HEK293 (cell line): ENCODE measurements at regions not wholly inside any gene's neighbourhood (a gene's known extent, or its start where the extent isn't known, plus 50 kb on each side); places are given as distances from the start of the nearest gene placed in this dataset.

Experiments
- ATF2 ChIP-seq: fragments of 450-650 bp; formaldehyde crosslinking; IDR thresholded peaks from 2 replicates; pipeline ENCODE4 v1.5.1; 2016; ENCODE audit warnings: missing biosample characterization, missing genetic modification characterization, low read depth
- MEIS1 ChIP-seq: sonication (generic); formaldehyde crosslinking; IDR thresholded peaks from 2 replicates; pipeline ENCODE4 v1.8.1; 2022; ENCODE audit warnings: missing genetic modification reagents, mild to moderate bottlenecking, borderline replicate concordance
- YY1 ChIP-seq: fragments of 450-650 bp; formaldehyde crosslinking; IDR thresholded peaks from 2 replicates; pipeline ENCODE4 v1.5.1; 2018; ENCODE audit warnings: missing biosample characterization, missing genetic modification characterization
- ZNF792 ChIP-seq: fragments of 450-650 bp; formaldehyde crosslinking; IDR thresholded peaks from 2 replicates; pipeline ENCODE4 v1.5.1; 2016; ENCODE audit warnings: missing biosample characterization, missing genetic modification characterization
- TF ChIP-seq, protein P1 (sequence below): fragments of 450-650 bp; formaldehyde crosslinking; IDR thresholded peaks from 2 replicates; pipeline ENCODE4 v1.5.1; 2016; ENCODE audit warnings: missing biosample characterization, missing genetic modification characterization

DNA sequence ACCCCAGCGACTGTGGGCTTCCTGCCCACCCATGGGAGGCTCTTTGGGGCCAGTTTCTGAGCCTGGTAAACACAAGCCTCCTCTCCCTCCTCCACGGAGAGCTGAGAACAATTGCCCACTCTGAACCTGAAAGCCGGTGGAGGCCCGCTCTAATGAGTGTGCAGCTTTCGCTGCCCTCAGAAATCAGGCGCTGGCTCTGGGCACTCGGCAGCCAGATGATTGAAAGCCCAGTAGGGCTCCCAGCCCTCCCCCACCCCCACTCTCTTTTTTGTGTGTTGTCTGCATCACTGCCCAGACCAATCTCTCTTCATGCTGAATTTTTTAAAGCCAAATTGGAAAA is 438.9 kb downstream of the RPS24 start:
- no peak for TF ChIP-seq YY1 (tag by site-specific recombination)
- no peak for TF ChIP-seq ZNF792 (tag by site-specific recombination)
- TF ChIP-seq MEIS1, result no peak
- TF ChIP-seq, protein P1, sequence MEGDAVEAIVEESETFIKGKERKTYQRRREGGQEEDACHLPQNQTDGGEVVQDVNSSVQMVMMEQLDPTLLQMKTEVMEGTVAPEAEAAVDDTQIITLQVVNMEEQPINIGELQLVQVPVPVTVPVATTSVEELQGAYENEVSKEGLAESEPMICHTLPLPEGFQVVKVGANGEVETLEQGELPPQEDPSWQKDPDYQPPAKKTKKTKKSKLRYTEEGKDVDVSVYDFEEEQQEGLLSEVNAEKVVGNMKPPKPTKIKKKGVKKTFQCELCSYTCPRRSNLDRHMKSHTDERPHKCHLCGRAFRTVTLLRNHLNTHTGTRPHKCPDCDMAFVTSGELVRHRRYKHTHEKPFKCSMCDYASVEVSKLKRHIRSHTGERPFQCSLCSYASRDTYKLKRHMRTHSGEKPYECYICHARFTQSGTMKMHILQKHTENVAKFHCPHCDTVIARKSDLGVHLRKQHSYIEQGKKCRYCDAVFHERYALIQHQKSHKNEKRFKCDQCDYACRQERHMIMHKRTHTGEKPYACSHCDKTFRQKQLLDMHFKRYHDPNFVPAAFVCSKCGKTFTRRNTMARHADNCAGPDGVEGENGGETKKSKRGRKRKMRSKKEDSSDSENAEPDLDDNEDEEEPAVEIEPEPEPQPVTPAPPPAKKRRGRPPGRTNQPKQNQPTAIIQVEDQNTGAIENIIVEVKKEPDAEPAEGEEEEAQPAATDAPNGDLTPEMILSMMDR (tag by site-specific recombination), result no peak
- no peak for TF ChIP-seq ATF2 (tag by site-specific recombination)
